ENCODE measurements at regions not wholly inside any gene's neighbourhood (a gene's known extent, or its start where the extent isn't known, plus 50 kb on each side); places are given as distances from the start of the nearest gene placed in this dataset.

DNA sequence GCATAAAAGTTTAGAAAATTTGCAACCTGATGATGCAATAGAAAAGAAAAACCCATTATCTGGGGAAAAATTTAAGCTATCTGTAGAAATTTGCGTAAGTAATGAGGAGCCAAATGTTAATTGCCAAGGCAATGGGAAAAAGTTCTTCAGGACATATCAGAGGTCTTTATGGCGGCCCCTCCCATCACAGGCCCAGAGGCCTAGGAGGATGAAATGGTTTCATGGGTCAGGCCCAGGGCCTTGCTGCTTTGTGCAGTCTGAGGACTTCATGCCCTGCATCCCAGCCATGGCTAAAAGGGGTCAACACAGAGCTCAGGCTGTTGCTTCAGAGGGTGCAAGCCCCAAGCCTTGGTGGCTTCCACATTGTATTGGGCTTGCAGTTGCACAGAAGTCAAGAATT lies 582.8 kb downstream of the COL12A1 start:
- H3K36me3 Mint-ChIP-seq (ENCODE audit: insufficient read depth): peaks cover 5% of the 10 kb centered on the region
- DNase-seq (ENCODE audit: low spot score, unreplicated experiment): no peak
- TF ChIP-seq CTCF (IDR thresholded peaks at IDR 0.05; ENCODE audit: unreplicated experiment): no peak
- H3K4me1 Mint-ChIP-seq (ENCODE audit: low read depth): no peaks in the 10 kb centered on the region
- H3K27ac Mint-ChIP-seq: no peak overlapping the region
- H3K27me3 Mint-ChIP-seq: no peaks in the 10 kb centered on the region
- peaks cover 31% of the 10 kb centered on the region for H3K9me3 Mint-ChIP-seq (ENCODE audit: low read depth)
- H3K4me3 Mint-ChIP-seq (ENCODE audit: low read depth): no peak overlapping the region

DNA sequence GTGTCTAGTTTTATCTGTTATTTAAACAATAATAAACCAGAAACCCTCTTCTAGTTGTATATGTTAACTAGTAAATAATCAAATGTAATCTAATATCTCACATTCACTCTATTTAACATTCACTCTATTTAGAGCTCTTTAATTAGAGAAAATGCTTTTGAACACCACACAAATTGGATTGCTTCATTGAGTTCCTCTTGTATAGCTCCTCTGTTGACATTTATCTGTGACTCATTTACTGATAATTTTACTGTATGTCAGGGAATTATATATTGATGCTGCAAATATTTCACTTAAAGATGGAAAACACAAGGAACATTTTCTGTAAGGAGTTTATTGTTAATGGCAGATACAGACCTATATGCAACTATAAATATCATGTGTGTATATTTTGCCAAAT lies 594.6 kb downstream of the COL12A1 start:
- TF ChIP-seq CTCF (IDR thresholded peaks at IDR 0.05; ENCODE audit: unreplicated experiment): no peak
- Mint-ChIP-seq H3K27me3 (no peaks in the 10 kb centered on the region), H3K27ac (no peak overlapping the region), H3K4me3 (ENCODE audit: low read depth) (no peak overlapping the region), H3K9me3 (ENCODE audit: low read depth) (no peaks in the 10 kb centered on the region), H3K36me3 (ENCODE audit: insufficient read depth) (no peaks in the 10 kb centered on the region), H3K4me1 (ENCODE audit: low read depth) (peaks cover 5% of the 10 kb centered on the region)
- DNase-seq (ENCODE audit: low spot score, unreplicated experiment): no peak

DNA sequence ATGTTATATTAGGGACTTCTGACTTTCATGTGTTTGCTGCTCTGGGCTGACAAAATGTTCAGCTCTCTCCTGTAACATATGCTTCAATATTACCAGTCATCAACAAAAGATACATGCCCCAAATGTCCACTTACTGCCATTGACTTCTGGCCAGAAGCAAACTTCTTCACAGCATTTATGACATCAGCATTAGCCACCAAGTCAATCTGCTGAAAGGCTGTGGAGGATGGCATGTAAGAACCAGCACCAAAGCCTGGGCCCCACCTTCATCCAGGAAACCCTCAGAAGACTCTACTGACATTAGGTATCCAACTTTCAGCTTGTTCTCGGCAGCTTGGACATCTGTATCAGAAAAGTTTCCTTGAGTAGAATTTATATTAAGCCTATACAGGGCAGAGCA lies 595.5 kb downstream of the COL12A1 start:
- TF ChIP-seq CTCF (IDR thresholded peaks at IDR 0.05; ENCODE audit: unreplicated experiment): no peak
- no peak overlapping the region for H3K4me3 Mint-ChIP-seq (ENCODE audit: low read depth)
- H3K4me1 Mint-ChIP-seq (ENCODE audit: low read depth): peaks cover 5% of the 10 kb centered on the region
- H3K9me3 Mint-ChIP-seq (ENCODE audit: low read depth): no peaks in the 10 kb centered on the region
- DNase-seq (ENCODE audit: low spot score, unreplicated experiment): no peak
- no peak overlapping the region for H3K27ac Mint-ChIP-seq
- H3K36me3 Mint-ChIP-seq (ENCODE audit: insufficient read depth): no peaks in the 10 kb centered on the region
- H3K27me3 Mint-ChIP-seq: no peaks in the 10 kb centered on the region

DNA sequence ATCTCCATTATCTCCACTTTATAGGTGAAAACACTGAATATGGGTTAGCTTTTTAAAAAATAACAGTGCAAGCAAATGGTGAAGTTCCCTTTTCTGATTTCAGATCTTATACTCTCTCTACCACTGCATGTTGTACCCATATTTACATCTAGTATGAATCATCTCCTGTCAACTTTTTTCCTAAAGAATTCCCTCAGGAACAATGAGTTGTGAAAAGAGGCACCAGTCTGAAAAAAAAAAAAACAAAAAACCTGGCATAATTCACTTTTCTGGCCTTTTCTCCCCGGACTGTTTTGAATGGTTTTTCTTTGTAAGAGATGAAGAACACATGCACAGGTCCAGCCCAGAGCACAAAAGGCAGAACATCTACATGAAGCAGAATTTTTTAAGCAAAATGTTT lies 596.0 kb downstream of the COL12A1 start:
- Mint-ChIP-seq H3K4me1 (ENCODE audit: low read depth) (peaks cover 1% of the 10 kb centered on the region), H3K27ac (no peak overlapping the region)

GRCh38 chr6:74607934-74608333 lies 597.9 kb downstream of the COL12A1 start:
- Mint-ChIP-seq H3K36me3 (ENCODE audit: insufficient read depth) (no peaks in the 10 kb centered on the region), H3K4me1 (ENCODE audit: low read depth) (no peaks in the 10 kb centered on the region), H3K4me3 (ENCODE audit: low read depth) (no peak overlapping the region), H3K27ac (no peak overlapping the region), H3K9me3 (ENCODE audit: low read depth) (no peaks in the 10 kb centered on the region), H3K27me3 (no peaks in the 10 kb centered on the region)
- no peak for DNase-seq (ENCODE audit: low spot score, unreplicated experiment)
- TF ChIP-seq CTCF (IDR thresholded peaks at IDR 0.05; ENCODE audit: unreplicated experiment): no peak

More for the DNA sequence above, 596.0 kb downstream of the COL12A1 start:
- no peak for TF ChIP-seq CTCF (IDR thresholded peaks at IDR 0.05; ENCODE audit: unreplicated experiment)
- Mint-ChIP-seq H3K9me3 (ENCODE audit: low read depth) (no peaks in the 10 kb centered on the region), H3K27me3 (no peaks in the 10 kb centered on the region), H3K4me3 (ENCODE audit: low read depth) (no peak overlapping the region), H3K36me3 (ENCODE audit: insufficient read depth) (no peaks in the 10 kb centered on the region)
- no peak for DNase-seq (ENCODE audit: low spot score, unreplicated experiment)
